Ishikawa (cell line): ENCODE measurements at regions not wholly inside any gene's neighbourhood (a gene's known extent, or its start where the extent isn't known, plus 50 kb on each side); places are given as distances from the start of the nearest gene placed in this dataset.

Source experiments
- CEBPB ChIP-seq: IDR thresholded peaks from 2 replicates; pipeline ENCODE4 v1.6.1; 2012
- CREB1 ChIP-seq: IDR thresholded peaks from 2 replicates; pipeline ENCODE4 v1.6.1; 2012; ENCODE audit warnings: low read depth
- EGR1 ChIP-seq: IDR thresholded peaks from 2 replicates; pipeline ENCODE4 v1.6.1; 2012
- EP300 ChIP-seq: IDR thresholded peaks from 2 replicates; pipeline ENCODE4 v1.6.1; 2012; ENCODE audit warnings: borderline replicate concordance
- FOXM1 ChIP-seq: IDR thresholded peaks from 2 replicates; pipeline ENCODE4 v1.6.1; 2012; ENCODE audit warnings: low read depth, borderline replicate concordance
- NFIC ChIP-seq: IDR thresholded peaks from 2 replicates; pipeline ENCODE4 v1.6.1; 2012
- RAD21 ChIP-seq: IDR thresholded peaks from 2 replicates; pipeline ENCODE4 v1.6.1; 2012; ENCODE audit warnings: low read depth
- TAF1 ChIP-seq: IDR thresholded peaks from 2 replicates; pipeline ENCODE4 v1.6.1; 2012; ENCODE audit warnings: low read depth, mild to moderate bottlenecking
- TCF12 ChIP-seq: IDR thresholded peaks from 2 replicates; pipeline ENCODE4 v1.6.1; 2012; ENCODE audit warnings: low read depth
- TEAD4 ChIP-seq: IDR thresholded peaks from 2 replicates; pipeline ENCODE4 v1.6.1; 2012
- YY1 ChIP-seq: IDR thresholded peaks from 2 replicates; pipeline ENCODE4 v1.6.1; 2012; ENCODE audit warnings: low read depth
- ZBTB7A ChIP-seq: IDR thresholded peaks from 2 replicates; pipeline ENCODE4 v1.6.1; 2012; ENCODE audit warnings: low read depth
- TF ChIP-seq, protein P1 (sequence below): IDR thresholded peaks from 2 replicates; pipeline ENCODE4 v1.6.1; 2012; ENCODE audit warnings: low read depth, mild to moderate bottlenecking
- TF ChIP-seq, protein P2 (sequence below): IDR thresholded peaks from 2 replicates; pipeline ENCODE4 v1.6.1; 2012
- TF ChIP-seq, protein P3 (sequence below): IDR thresholded peaks from 2 replicates; pipeline ENCODE4 v1.6.1; 2012

DNA sequence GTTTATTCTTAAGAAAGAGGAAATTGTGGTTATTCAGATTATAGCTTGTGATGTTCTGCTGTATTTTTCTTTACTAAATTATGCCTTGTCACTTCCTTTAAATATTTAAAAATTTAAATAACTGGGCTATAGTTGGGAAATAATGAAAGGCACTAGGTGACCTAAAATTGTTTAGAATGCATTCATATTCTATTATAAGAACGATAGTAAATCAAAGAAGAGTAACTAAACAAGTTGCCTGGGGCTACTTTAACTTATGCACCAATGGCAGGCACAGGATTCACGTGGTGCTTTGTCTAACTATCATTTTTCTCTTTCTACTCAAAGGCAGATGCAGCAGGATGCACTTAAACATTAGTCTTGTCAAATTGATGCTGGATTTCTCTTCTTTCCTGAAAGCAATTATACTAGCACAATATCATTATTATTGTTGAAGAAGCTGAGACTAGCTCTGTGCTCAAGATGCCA lies 190.7 kb upstream of the PPFIA2 start:
- no peak for TF ChIP-seq NFIC
- no peak for TF ChIP-seq EGR1
- TF ChIP-seq TAF1: no peak
- no peak for TF ChIP-seq FOXM1
- TF ChIP-seq, protein P1, sequence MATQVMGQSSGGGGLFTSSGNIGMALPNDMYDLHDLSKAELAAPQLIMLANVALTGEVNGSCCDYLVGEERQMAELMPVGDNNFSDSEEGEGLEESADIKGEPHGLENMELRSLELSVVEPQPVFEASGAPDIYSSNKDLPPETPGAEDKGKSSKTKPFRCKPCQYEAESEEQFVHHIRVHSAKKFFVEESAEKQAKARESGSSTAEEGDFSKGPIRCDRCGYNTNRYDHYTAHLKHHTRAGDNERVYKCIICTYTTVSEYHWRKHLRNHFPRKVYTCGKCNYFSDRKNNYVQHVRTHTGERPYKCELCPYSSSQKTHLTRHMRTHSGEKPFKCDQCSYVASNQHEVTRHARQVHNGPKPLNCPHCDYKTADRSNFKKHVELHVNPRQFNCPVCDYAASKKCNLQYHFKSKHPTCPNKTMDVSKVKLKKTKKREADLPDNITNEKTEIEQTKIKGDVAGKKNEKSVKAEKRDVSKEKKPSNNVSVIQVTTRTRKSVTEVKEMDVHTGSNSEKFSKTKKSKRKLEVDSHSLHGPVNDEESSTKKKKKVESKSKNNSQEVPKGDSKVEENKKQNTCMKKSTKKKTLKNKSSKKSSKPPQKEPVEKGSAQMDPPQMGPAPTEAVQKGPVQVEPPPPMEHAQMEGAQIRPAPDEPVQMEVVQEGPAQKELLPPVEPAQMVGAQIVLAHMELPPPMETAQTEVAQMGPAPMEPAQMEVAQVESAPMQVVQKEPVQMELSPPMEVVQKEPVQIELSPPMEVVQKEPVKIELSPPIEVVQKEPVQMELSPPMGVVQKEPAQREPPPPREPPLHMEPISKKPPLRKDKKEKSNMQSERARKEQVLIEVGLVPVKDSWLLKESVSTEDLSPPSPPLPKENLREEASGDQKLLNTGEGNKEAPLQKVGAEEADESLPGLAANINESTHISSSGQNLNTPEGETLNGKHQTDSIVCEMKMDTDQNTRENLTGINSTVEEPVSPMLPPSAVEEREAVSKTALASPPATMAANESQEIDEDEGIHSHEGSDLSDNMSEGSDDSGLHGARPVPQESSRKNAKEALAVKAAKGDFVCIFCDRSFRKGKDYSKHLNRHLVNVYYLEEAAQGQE: no peak
- no peak for TF ChIP-seq CEBPB
- no peak for TF ChIP-seq TEAD4
- no peak for TF ChIP-seq TCF12

DNA sequence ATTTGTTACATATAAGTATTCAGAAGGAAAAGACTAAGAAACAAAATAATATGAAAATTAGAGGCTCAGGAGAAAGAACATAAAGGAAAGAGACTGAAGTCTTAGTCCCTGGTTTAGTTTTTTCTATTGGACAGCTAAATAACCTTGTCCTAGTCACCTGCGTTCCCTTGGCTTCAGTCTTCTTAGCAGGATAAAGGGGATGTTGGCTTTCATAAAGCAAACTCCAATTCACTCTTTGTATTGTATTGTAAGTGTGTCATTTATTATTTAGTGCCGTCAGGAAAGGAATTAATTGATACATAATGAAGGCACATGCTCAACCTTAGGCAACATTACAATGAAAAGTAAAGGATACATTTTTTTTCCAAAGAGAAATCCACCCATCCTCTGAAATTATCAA lies 190.3 kb upstream of the PPFIA2 start:
- TF ChIP-seq RAD21 (no peak), TEAD4 (no peak), TAF1 (no peak), NFIC (no peak), CREB1 (no peak), EGR1 (no peak), CEBPB (no peak), ZBTB7A (no peak), EP300 (no peak), FOXM1 (no peak), TCF12 (no peak), YY1 (no peak)
- TF ChIP-seq, protein P2, sequence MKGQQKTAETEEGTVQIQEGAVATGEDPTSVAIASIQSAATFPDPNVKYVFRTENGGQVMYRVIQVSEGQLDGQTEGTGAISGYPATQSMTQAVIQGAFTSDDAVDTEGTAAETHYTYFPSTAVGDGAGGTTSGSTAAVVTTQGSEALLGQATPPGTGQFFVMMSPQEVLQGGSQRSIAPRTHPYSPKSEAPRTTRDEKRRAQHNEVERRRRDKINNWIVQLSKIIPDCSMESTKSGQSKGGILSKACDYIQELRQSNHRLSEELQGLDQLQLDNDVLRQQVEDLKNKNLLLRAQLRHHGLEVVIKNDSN: no peak
- TF ChIP-seq, protein P3, sequence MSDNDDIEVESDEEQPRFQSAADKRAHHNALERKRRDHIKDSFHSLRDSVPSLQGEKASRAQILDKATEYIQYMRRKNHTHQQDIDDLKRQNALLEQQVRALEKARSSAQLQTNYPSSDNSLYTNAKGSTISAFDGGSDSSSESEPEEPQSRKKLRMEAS: no peak
- TF ChIP-seq, protein P1: no peak

DNA sequence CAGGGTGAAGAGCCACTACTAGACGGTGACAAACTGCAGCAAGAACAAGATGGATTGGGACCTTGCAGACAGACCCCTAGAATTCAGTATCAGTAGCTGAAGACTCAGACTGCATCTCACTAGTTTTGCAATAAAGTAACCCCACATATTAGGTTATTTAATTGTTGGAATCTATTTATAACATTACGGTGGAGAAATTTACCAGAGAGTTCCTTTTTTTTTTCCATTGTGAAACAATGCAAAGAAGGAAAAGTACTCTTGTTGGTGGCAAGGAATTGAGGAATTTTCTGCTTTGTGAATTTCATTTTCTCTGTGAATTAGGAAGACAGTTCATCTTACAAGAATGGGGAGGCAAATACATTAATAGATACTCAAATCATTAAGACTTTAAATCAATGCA lies 185.7 kb upstream of the PPFIA2 start:
- no peak for TF ChIP-seq TCF12
- no peak for TF ChIP-seq EP300

DNA sequence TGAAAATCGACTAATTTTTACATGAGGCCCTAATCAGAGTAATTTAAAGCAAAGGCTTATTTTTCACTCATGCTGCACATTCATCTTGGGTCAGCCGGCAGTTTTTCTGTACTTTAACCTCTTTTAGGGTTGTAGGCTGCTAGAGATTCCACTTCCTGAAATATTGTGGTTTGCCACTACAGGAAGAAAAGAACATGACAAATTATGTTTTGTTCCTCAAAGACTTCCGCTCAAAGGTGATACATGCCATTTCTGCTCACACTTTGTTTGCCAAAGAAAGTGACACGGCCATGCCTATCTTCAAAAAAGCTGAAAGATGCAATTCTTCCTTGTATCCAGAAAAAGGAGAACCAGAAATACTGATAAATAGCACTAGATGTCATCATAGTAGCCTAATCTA lies 183.4 kb upstream of the PPFIA2 start:
- TF ChIP-seq ZBTB7A (no peak), CEBPB (no peak), CREB1 (no peak), NFIC (no peak), FOXM1 (no peak)
- TF ChIP-seq, protein P2: no peak

DNA sequence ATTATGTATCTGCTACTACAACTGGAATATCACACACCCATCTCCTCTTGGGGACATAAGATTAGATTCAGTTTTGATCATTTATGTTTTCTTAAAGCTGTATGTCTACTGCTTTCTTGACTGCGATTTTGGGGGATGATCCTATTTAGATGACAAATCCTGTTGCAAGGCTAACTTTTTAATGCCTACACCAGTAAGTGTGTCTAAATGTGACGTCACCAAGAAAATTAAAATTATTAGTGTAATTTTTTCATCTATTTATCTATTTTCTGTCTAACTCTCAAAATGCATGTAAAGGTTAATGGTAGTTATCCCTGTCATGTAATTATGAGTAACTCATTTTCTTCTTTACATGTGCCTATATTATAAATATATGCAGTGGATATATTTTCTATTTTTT lies 170.9 kb upstream of the PPFIA2 start:
- no peak for TF ChIP-seq FOXM1
- TF ChIP-seq RAD21: no peak
- TF ChIP-seq NFIC: no peak
- TF ChIP-seq, protein P1: no peak
- TF ChIP-seq YY1: no peak
- TF ChIP-seq, protein P3: no peak
- TF ChIP-seq CREB1: no peak

DNA sequence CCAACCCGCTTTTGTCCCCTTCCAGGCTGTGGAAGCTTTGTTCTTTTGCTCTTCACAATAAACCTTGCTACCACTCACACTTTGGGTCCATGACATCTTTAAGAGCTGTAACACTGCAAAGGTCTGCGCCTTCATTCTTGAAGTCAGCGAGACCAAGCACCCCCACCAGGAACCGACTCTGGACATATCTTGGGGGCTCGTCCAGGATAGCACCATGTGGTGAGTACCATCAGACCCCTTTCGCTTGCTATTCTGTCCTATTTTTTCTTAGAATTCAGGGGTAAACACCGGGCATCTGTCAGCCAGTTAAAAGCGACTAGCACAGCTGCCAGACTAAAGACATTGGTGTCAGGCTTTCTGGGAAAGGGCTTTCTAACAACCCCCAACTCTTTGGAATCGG lies 137.6 kb upstream of the PPFIA2 start:
- no peak for TF ChIP-seq EGR1
- TF ChIP-seq EP300: no peak
- no peak for TF ChIP-seq CREB1
- no peak for TF ChIP-seq TCF12
- TF ChIP-seq TEAD4: no peak
- TF ChIP-seq CEBPB: no peak
- TF ChIP-seq, protein P3: no peak
- no peak for TF ChIP-seq TAF1
